ENCODE measurements at regions not wholly inside any gene's neighbourhood (a gene's known extent, or its start where the extent isn't known, plus 50 kb on each side); places are given as distances from the start of the nearest gene placed in this dataset.

GRCh38 chr11:11016943-11017342, 159.1 kb upstream of the ZBED5 start:
- H2AK5ac ChIP-seq (ENCODE audit: low read depth, low read length): no peak overlapping the region
- H3K4me3 ChIP-seq (ENCODE audit: extremely low read depth in 1 of 4, insufficient read depth in 2 of 4, low read depth in 3 of 4, low read length in 4 of 4): no peak overlapping the region
- no peak overlapping the region for H2BK12ac ChIP-seq (ENCODE audit: low read depth, low read length)
- H3K4ac ChIP-seq (replicated peaks; ENCODE audit: insufficient read length, low read depth, low read length): no peak overlapping the region
- H3K36me3 ChIP-seq (ENCODE audit: control insufficient read depth in 2 of 4, insufficient read depth in 4 of 4, low read length in 3 of 4): no peaks in the 10 kb centered on the region
- no peaks in the 10 kb centered on the region for H3K79me1 ChIP-seq (ENCODE audit: low read depth, low read length)
- H4K8ac ChIP-seq (ENCODE audit: extremely low read depth, insufficient read depth, low read length): no peak overlapping the region
- H3K56ac ChIP-seq (replicated peaks; ENCODE audit: insufficient read length, low read depth, low read length): no peak overlapping the region
- no peak overlapping the region for H2BK15ac ChIP-seq (ENCODE audit: low read length)
- no peak overlapping the region for H2BK20ac ChIP-seq (ENCODE audit: low read length)
- no peak overlapping the region for H2BK120ac ChIP-seq (replicated peaks; ENCODE audit: low read depth, low read length)
- FAIRE-seq: no peak
- H3K4me1 ChIP-seq (replicated peaks in 1 of 4; ENCODE audit: control insufficient read depth in 3 of 4, insufficient read depth in 4 of 4, low read length in 3 of 4): peaks cover 0 to 4% (median 2%) of the 10 kb centered on the region in 4 experiments; a peak in 5 of 7 replicates
- H3K4me2 ChIP-seq (ENCODE audit: insufficient read depth in 1 of 2, low read depth in 2 of 2, low read length in 2 of 2): no peak overlapping the region
- H3K9ac ChIP-seq (replicated peaks in 1 of 4; ENCODE audit: extremely low read depth in 1 of 4, low read depth in 3 of 4, low read length in 3 of 4): no peak overlapping the region
- H4K91ac ChIP-seq (replicated peaks; ENCODE audit: insufficient read length, low read length): no peak overlapping the region
- H4K5ac ChIP-seq (ENCODE audit: insufficient read length, low read depth, low read length): no peak overlapping the region
- no peaks in the 10 kb centered on the region; the same call in 1 of the 2 replicates for H3K23me2 ChIP-seq (ENCODE audit: low read depth, low read length)
- H2AFZ ChIP-seq (ENCODE audit: low read length): no peak overlapping the region
- H3K9me3 ChIP-seq (ENCODE audit: insufficient read depth in 2 of 2, low read depth in 1 of 2, low read length in 1 of 2): no peaks in the 10 kb centered on the region
- ChIA-PET CTCF (ENCODE audit: partially characterized antibody) (interaction anchor here (1.2 kb wide), 1 partner anchor 225 kb away, joined by 3 read pairs; no protein-coding TSS in a partner anchor), POLR2A (ENCODE audit: partially characterized antibody) (interaction anchor here (0.5 to 1.3 kb wide), 2 partner anchors 214 to 289 kb away, joined by 3 read pairs; no protein-coding TSS in a partner anchor)
- no peak for DNase-seq (ENCODE audit: low read depth in 1 of 2, low spot score in 2 of 2)
- H3K27me3 ChIP-seq (replicated peaks in 1 of 4; ENCODE audit: control insufficient read depth in 3 of 4, extremely low read depth in 1 of 4, insufficient read depth in 3 of 4, low read length in 3 of 4): peaks cover 0 to 3% (median 0%) of the 10 kb centered on the region in 4 experiments; a peak in 1 of 7 replicates
- TF ChIP-seq NANOG (IDR thresholded peaks at IDR 0.05; ENCODE audit: insufficient read depth, low read depth, low read length, poor library complexity, severe bottlenecking) (no peak), MAFK (IDR thresholded peaks at IDR 0.05; ENCODE audit: low read depth, low read length) (no peak), ATF3 (IDR thresholded peaks at IDR 0.05; ENCODE audit: insufficient read depth, low read depth, low read length) (no peak)
- no peak overlapping the region for H3K27ac ChIP-seq (ENCODE audit: low read depth, low read length)
- no peaks in the 10 kb centered on the region for H4K20me1 ChIP-seq (replicated peaks in 1 of 2; ENCODE audit: control insufficient read depth in 1 of 2, insufficient read depth in 2 of 2, low read length in 2 of 2)
- no peak overlapping the region for H3K18ac ChIP-seq (ENCODE audit: extremely low read depth, low read length)
- no peaks in the 10 kb centered on the region for H3K79me2 ChIP-seq (ENCODE audit: control insufficient read depth in 1 of 2, insufficient read depth in 2 of 2, low read length in 2 of 2)
- H3K14ac ChIP-seq (ENCODE audit: insufficient read length): no peak overlapping the region
- no peak overlapping the region for H2BK5ac ChIP-seq (ENCODE audit: low read depth, low read length)
- H3K23ac ChIP-seq (ENCODE audit: insufficient read length): no peak overlapping the region

Measured in H1 (cell line).